ENCODE measurements at regions not wholly inside any gene's neighbourhood (a gene's known extent, or its start where the extent isn't known, plus 50 kb on each side); places are given as distances from the start of the nearest gene placed in this dataset.

- H3K27ac ChIP-seq: no peak overlapping the region
- POLR2A ChIA-PET: interaction anchor here (0.6 kb wide), 1 partner anchor 58 kb away, joined by 3 read pairs; no protein-coding TSS in a partner anchor
- no peak overlapping the region for H3K4me2 ChIP-seq
- FAIRE-seq (no peak), DNase-seq (ENCODE audit: low read depth in 1 of 2, low spot score in 1 of 2) (no peak), ATAC-seq (no peak)
- no peaks in the 10 kb centered on the region for H3K4me1 ChIP-seq
- CTCF ChIA-PET: no interaction called here
- H3K4me3 ChIP-seq: no peak overlapping the region
- 4% methylated on average over 4 of the region's 4 CpGs for WGBS (ENCODE audit: missing lambda C conversion rate)
- TF ChIP-seq RCOR1 (IDR thresholded peaks at IDR 0.05; ENCODE audit: low read depth, low read length) (no peak), CEBPB (IDR thresholded peaks at IDR 0.05) (no peak), PHF8 (IDR thresholded peaks at IDR 0.05; ENCODE audit: borderline replicate concordance, low read depth) (no peak), POLR2A (IDR thresholded peaks at IDR 0.05; ENCODE audit: low read length) (no peak), GATA3 (IDR thresholded peaks at IDR 0.05; ENCODE audit: borderline replicate concordance) (no peak), CHD4 (IDR thresholded peaks at IDR 0.05; ENCODE audit: borderline replicate concordance) (no peak), MAZ (IDR thresholded peaks at IDR 0.05; ENCODE audit: borderline replicate concordance, low read depth, low read length) (no peak)
- H3K9me3 ChIP-seq: no peaks in the 10 kb centered on the region; the same call in 2 of the 3 replicates
These were observed 487.6 kb downstream of the GLRX3 start for GRCh38 chr10:130623680-130624267.

- Histone ChIP-seq H3K4me1 (no peaks in the 10 kb centered on the region), H3K4me3 (no peak overlapping the region), H3K4me2 (no peak overlapping the region), H3K9me3 (no peaks in the 10 kb centered on the region; the same call in 2 of the 3 replicates), H3K27ac (no peak overlapping the region)
- DNase-seq (ENCODE audit: low read depth in 1 of 2, low spot score in 1 of 2) (no peak), ATAC-seq (no peak), FAIRE-seq (no peak)
- CTCF ChIA-PET: no interaction called here
- no peak for TF ChIP-seq CEBPB (IDR thresholded peaks at IDR 0.05)
- TF ChIP-seq GATA3 (IDR thresholded peaks at IDR 0.05; ENCODE audit: borderline replicate concordance): no peak
- TF ChIP-seq EP300 (IDR thresholded peaks at IDR 0.05): no peak
- TF ChIP-seq FOSL2 (IDR thresholded peaks at IDR 0.05): no peak
- TF ChIP-seq FOSL2 (CRISPR knock-in tag; IDR thresholded peaks at IDR 0.05): no peak
- TF ChIP-seq PHF8 (IDR thresholded peaks at IDR 0.05; ENCODE audit: borderline replicate concordance, low read depth): no peak
- TF ChIP-seq FOXS1 (CRISPR knock-in tag; IDR thresholded peaks at IDR 0.05): no peak
- 2% methylated on average over 3 of the region's 3 CpGs for whole genome bisulfite sequencing (ENCODE audit: missing lambda C conversion rate)
- POLR2A ChIA-PET: no interaction called here
These were observed 491.3 kb downstream of the GLRX3 start for GRCh38 chr10:130627346-130628045.

- 1% methylated on average over 2 of the region's 2 CpGs for WGBS (ENCODE audit: missing lambda C conversion rate)
- H3K27ac ChIP-seq: no peak overlapping the region
- no peak overlapping the region for H3K4me2 ChIP-seq
- FAIRE-seq: no peak
- H3K4me1 ChIP-seq: no peaks in the 10 kb centered on the region
- TF ChIP-seq MAFK (IDR thresholded peaks at IDR 0.05; ENCODE audit: partially characterized antibody) (no peak), SREBF2 (IDR thresholded peaks at IDR 0.05) (no peak), MYC (IDR thresholded peaks at IDR 0.05; ENCODE audit: borderline replicate concordance, low read length) (no peak), CEBPB (IDR thresholded peaks at IDR 0.05) (no peak), RCOR1 (IDR thresholded peaks at IDR 0.05; ENCODE audit: low read depth, low read length) (no peak), RARB (CRISPR knock-in tag; IDR thresholded peaks at IDR 0.05) (no peak), ZSCAN20 (CRISPR knock-in tag; IDR thresholded peaks at IDR 0.05) (no peak), KDM5A (IDR thresholded peaks at IDR 0.05) (no peak), POLR2AphosphoS2 (conservative IDR thresholded peaks at IDR 0.05; ENCODE audit: low read length) (no peak), CHD2 (IDR thresholded peaks at IDR 0.05; ENCODE audit: low read length, partially characterized antibody) (no peak), RFX5 (IDR thresholded peaks at IDR 0.05) (no peak), GATA3 (IDR thresholded peaks at IDR 0.05; ENCODE audit: borderline replicate concordance) (no peak), MAZ (IDR thresholded peaks at IDR 0.05; ENCODE audit: borderline replicate concordance, low read depth, low read length) (no peak), BHLHE40 (IDR thresholded peaks at IDR 0.05; ENCODE audit: low read depth, low read length) (no peak), JUN (IDR thresholded peaks at IDR 0.05) (no peak), MAX (IDR thresholded peaks at IDR 0.05) (no peak), CBX2 (IDR thresholded peaks at IDR 0.05; ENCODE audit: borderline replicate concordance, low read depth) (no peak), FOSL2 (IDR thresholded peaks at IDR 0.05) (no peak), FOSL2 (CRISPR knock-in tag; IDR thresholded peaks at IDR 0.05) (no peak)
- CTCF ChIA-PET: no interaction called here
- H3K9me3 ChIP-seq: no peaks in the 10 kb centered on the region
- ATAC-seq: no peak
- no peak for DNase-seq (ENCODE audit: low read depth in 1 of 2, low spot score in 1 of 2)
- POLR2A ChIA-PET: no interaction called here
- H3K4me3 ChIP-seq: no peak overlapping the region
These were observed 493.9 kb downstream of the GLRX3 start for GRCh38 chr10:130630135-130630534.

Measured in A549 (cell line).